Keratinocyte (primary cell): ENCODE measurements at regions not wholly inside any gene's neighbourhood (a gene's known extent, or its start where the extent isn't known, plus 50 kb on each side); places are given as distances from the start of the nearest gene placed in this dataset.

Experiments used
- CTCF ChIP-seq, 3 experiments: IDR thresholded peaks in 1 of 3; conservative IDR thresholded peaks in 1 of 3; optimal IDR thresholded peaks in 1 of 3; 2 replicates in 2 of 3; 3 replicates in 1 of 3; pipeline versions ENCODE3 to v1.5.1; 2011; ENCODE audit warnings: low read length in 3 of 3, mild to moderate bottlenecking in 3 of 3, moderate library complexity in 2 of 3, control low read depth in 1 of 3, inconsistent platforms in 1 of 3; ENCODE audit not compliant: insufficient read depth in 2 of 3; ENCODE audit errors: extremely low read depth in 1 of 3
- EZH2 ChIP-seq: IDR thresholded peaks from one replicate; pipeline ENCODE4 v1.6.1; 2012; ENCODE audit warnings: inconsistent platforms, mild to moderate bottlenecking, low read length, moderate library complexity

GRCh38 chr5:130277522-130277921 is 373.3 kb downstream of the CHSY3 start:
- TF ChIP-seq CTCF (optimal IDR thresholded peaks at IDR 0.05 in 1 of 3, IDR thresholded peaks at IDR 0.05 in 1 of 3, conservative IDR thresholded peaks at IDR 0.05 in 1 of 3; ENCODE audit: extremely low read depth in 1 of 3, insufficient read depth in 2 of 3, low read length in 3 of 3) (no peak), EZH2 (no peak)
